Astrocyte (in vitro differentiated cells and primary cell): ENCODE measurements at regions not wholly inside any gene's neighbourhood (a gene's known extent, or its start where the extent isn't known, plus 50 kb on each side); places are given as distances from the start of the nearest gene placed in this dataset.

ENCODE experiments used
- EZH2 ChIP-seq: IDR thresholded peaks from 2 replicates; pipeline ENCODE4 v1.6.1; 2012; ENCODE audit warnings: mild to moderate bottlenecking, low read length, inconsistent platforms; ENCODE audit not compliant: insufficient read depth
- TF ChIP-seq, protein P1 (sequence below): IDR thresholded peaks from 2 replicates; pipeline ENCODE4 v1.5.1; 2011; ENCODE audit warnings: low read depth, mild to moderate bottlenecking, inconsistent platforms, low read length, moderate library complexity; ENCODE audit not compliant: insufficient read depth

DNA sequence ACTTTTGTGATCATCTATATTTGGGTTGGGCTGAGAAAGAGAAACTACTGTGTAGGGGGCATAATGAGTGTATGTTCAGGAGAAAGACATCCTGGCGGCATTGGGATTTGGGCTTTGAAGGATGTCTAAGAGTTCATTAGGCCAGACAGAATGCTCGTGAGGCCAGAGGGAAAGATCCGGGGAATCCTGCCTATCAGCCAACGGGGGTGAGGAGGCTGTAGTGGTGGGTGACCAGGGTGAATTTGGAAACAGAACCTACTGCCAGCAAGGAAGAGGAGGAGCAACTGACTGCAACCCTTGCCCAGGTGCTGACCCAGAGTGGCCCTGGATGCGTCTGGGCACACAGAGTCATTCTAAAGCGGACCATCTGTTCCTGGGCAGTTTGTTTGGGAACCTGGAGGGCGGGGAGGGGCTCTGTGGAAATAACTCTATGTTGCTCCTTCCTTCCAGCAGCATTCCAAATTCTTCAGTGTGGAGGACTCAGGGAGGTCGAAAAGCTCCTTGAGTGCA, 56.9 kb upstream of the ECE1 start:
- TF ChIP-seq, protein P1, sequence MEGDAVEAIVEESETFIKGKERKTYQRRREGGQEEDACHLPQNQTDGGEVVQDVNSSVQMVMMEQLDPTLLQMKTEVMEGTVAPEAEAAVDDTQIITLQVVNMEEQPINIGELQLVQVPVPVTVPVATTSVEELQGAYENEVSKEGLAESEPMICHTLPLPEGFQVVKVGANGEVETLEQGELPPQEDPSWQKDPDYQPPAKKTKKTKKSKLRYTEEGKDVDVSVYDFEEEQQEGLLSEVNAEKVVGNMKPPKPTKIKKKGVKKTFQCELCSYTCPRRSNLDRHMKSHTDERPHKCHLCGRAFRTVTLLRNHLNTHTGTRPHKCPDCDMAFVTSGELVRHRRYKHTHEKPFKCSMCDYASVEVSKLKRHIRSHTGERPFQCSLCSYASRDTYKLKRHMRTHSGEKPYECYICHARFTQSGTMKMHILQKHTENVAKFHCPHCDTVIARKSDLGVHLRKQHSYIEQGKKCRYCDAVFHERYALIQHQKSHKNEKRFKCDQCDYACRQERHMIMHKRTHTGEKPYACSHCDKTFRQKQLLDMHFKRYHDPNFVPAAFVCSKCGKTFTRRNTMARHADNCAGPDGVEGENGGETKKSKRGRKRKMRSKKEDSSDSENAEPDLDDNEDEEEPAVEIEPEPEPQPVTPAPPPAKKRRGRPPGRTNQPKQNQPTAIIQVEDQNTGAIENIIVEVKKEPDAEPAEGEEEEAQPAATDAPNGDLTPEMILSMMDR = no peak
- no peak for TF ChIP-seq EZH2
